Fibroblast of lung (primary cell): ENCODE measurements at regions not wholly inside any gene's neighbourhood (a gene's known extent, or its start where the extent isn't known, plus 50 kb on each side); places are given as distances from the start of the nearest gene placed in this dataset.

Experiments used
- DNase-seq, 2 donors: peaks; one replicate each; pipeline versions ENCODE4 v3.0.0 to v3.0.0-alpha.2; 2010; ENCODE audit warnings: low read depth in 2 of 2
- H2AFZ ChIP-seq: 2 replicates; pipeline ENCODE4 v1.5.1; 2012; ENCODE audit warnings: low read length, control low read depth, inconsistent platforms
- H3K27ac ChIP-seq: 2 replicates; pipeline ENCODE4 v1.5.1; 2011; ENCODE audit warnings: low read length, control low read depth; ENCODE audit not compliant: insufficient read depth
- H3K27me3 ChIP-seq: 2 replicates; pipeline ENCODE4 v1.5.1; 2011; ENCODE audit warnings: mild to moderate bottlenecking, low read length; ENCODE audit not compliant: control insufficient read depth, insufficient read depth
- H3K36me3 ChIP-seq: 2 replicates; pipeline ENCODE4 v1.5.1; 2011; ENCODE audit warnings: low read length; ENCODE audit not compliant: control insufficient read depth, insufficient read depth
- H3K4me1 ChIP-seq: 2 replicates; pipeline ENCODE4 v1.5.1; 2011; ENCODE audit warnings: low read length; ENCODE audit not compliant: control insufficient read depth, insufficient read depth; ENCODE audit errors: extremely low read depth
- H3K4me2 ChIP-seq: 2 replicates; pipeline ENCODE4 v1.5.1; 2011; ENCODE audit warnings: low read length, control low read depth; ENCODE audit not compliant: insufficient read depth; ENCODE audit errors: extremely low read depth
- H3K4me3 ChIP-seq, 4 experiments: fragments of 200-600 bp in 1 of 4; sonication (generic) in 1 of 4; replicated peaks in 1 of 4; 2 replicates each; pipeline ENCODE4 v1.5.1; 2011 to 2016; ENCODE audit warnings: low read length in 4 of 4, low read depth in 3 of 4, mild to moderate bottlenecking in 3 of 4, control low read depth in 2 of 4, inconsistent platforms in 1 of 4, mixed read lengths in 1 of 4; ENCODE audit not compliant: insufficient read depth in 1 of 4; ENCODE audit errors: control extremely low read depth in 1 of 4
- H3K79me2 ChIP-seq: 2 replicates; pipeline ENCODE4 v1.5.1; 2012; ENCODE audit warnings: mild to moderate bottlenecking, low read length, inconsistent platforms; ENCODE audit not compliant: control insufficient read depth, insufficient read depth
- H3K9ac ChIP-seq: 2 replicates; pipeline ENCODE4 v1.5.1; 2011; ENCODE audit warnings: mild to moderate bottlenecking, low read length, control low read depth; ENCODE audit not compliant: insufficient read depth
- H3K9me3 ChIP-seq: 2 replicates; pipeline ENCODE4 v1.5.1; 2012; ENCODE audit warnings: low read depth, low read length; ENCODE audit not compliant: control insufficient read depth, insufficient read depth
- H4K20me1 ChIP-seq: 2 replicates; pipeline ENCODE4 v1.5.1; 2011; ENCODE audit warnings: low read length; ENCODE audit not compliant: control insufficient read depth, insufficient read depth; ENCODE audit errors: extremely low read depth
- CTCF ChIP-seq, 2 donors: IDR thresholded peaks in 1 of 2; conservative IDR thresholded peaks in 1 of 2; 1 replicate in 1 of 2; 2 replicates in 1 of 2; pipeline ENCODE4 v1.5.1; 2011 to 2012; ENCODE audit warnings: low read length in 2 of 2, control low read depth in 1 of 2, inconsistent platforms in 1 of 2, low read depth in 1 of 2, mild to moderate bottlenecking in 1 of 2
- EZH2 ChIP-seq: IDR thresholded peaks from 2 replicates; pipeline ENCODE4 v1.5.1; 2012; ENCODE audit warnings: low read length, control low read depth, mild to moderate bottlenecking; ENCODE audit errors: missing control alignments

- Histone ChIP-seq H3K4me3 (no peak overlapping the region), H3K27me3 (no peaks in the 10 kb centered on the region), H3K9me3 (no peaks in the 10 kb centered on the region), H4K20me1 (no peaks in the 10 kb centered on the region), H3K36me3 (no peaks in the 10 kb centered on the region), H3K27ac (no peak overlapping the region), H3K4me1 (no peaks in the 10 kb centered on the region), H3K79me2 (no peaks in the 10 kb centered on the region), H3K9ac (no peak overlapping the region), H3K4me2 (no peak overlapping the region), H2AFZ (no peak overlapping the region)
- TF ChIP-seq CTCF (conservative IDR thresholded peaks at IDR 0.05 in 1 of 2, IDR thresholded peaks at IDR 0.05 in 1 of 2; ENCODE audit: low read depth in 1 of 2, low read length in 2 of 2) (no peak), EZH2 (no peak)
- no peak for DNase-seq
Measured at GRCh38 chr15:31275331-31276262, 51.0 kb upstream of the KLF13 start.

GRCh38 chr15:31276596-31277298, 49.9 kb upstream of the KLF13 start:
- no peak overlapping the region for H3K27ac ChIP-seq
- no peaks in the 10 kb centered on the region for H3K36me3 ChIP-seq
- no peaks in the 10 kb centered on the region for H4K20me1 ChIP-seq
- no peak for TF ChIP-seq CTCF (conservative IDR thresholded peaks at IDR 0.05 in 1 of 2, IDR thresholded peaks at IDR 0.05 in 1 of 2; ENCODE audit: low read depth in 1 of 2, low read length in 2 of 2)
- TF ChIP-seq EZH2, result no peak
- H3K4me1 ChIP-seq, result no peaks in the 10 kb centered on the region
- no peak overlapping the region for H3K9ac ChIP-seq
- H3K27me3 ChIP-seq, result no peaks in the 10 kb centered on the region
- no peaks in the 10 kb centered on the region for H3K79me2 ChIP-seq
- no peak for DNase-seq
- no peak overlapping the region for H3K4me2 ChIP-seq
- H2AFZ ChIP-seq, result no peak overlapping the region
- H3K4me3 ChIP-seq, result no peak overlapping the region
- H3K9me3 ChIP-seq, result no peaks in the 10 kb centered on the region
